ENCODE measurements at regions not wholly inside any gene's neighbourhood (a gene's known extent, or its start where the extent isn't known, plus 50 kb on each side); places are given as distances from the start of the nearest gene placed in this dataset.

GRCh38 chr5:8953016-8953415, 592.9 kb downstream of the SEMA5A start:
- Histone ChIP-seq H2BK20ac (ENCODE audit: low read length) (no peak overlapping the region), H2BK12ac (ENCODE audit: low read depth, low read length) (no peak overlapping the region), H3K14ac (ENCODE audit: insufficient read length) (no peak overlapping the region), H4K20me1 (replicated peaks in 1 of 2; ENCODE audit: control insufficient read depth in 1 of 2, insufficient read depth in 2 of 2, low read length in 2 of 2) (no peaks in the 10 kb centered on the region), H2AFZ (ENCODE audit: low read length) (no peak overlapping the region), H3K9me3 (ENCODE audit: insufficient read depth in 2 of 2, low read depth in 1 of 2, low read length in 1 of 2) (no peaks in the 10 kb centered on the region), H3K79me2 (ENCODE audit: control insufficient read depth in 1 of 2, insufficient read depth in 2 of 2, low read length in 2 of 2) (no peaks in the 10 kb centered on the region), H3K4me3 (ENCODE audit: extremely low read depth in 1 of 4, insufficient read depth in 2 of 4, low read depth in 3 of 4, low read length in 4 of 4) (no peak overlapping the region), H3K4me2 (ENCODE audit: insufficient read depth in 1 of 2, low read depth in 2 of 2, low read length in 2 of 2) (no peak overlapping the region), H3K56ac (replicated peaks; ENCODE audit: insufficient read length, low read depth, low read length) (no peak overlapping the region), H2BK15ac (ENCODE audit: low read length) (no peak overlapping the region), H4K5ac (ENCODE audit: insufficient read length, low read depth, low read length) (no peak overlapping the region), H3K18ac (ENCODE audit: extremely low read depth, low read length) (no peak overlapping the region), H3K4ac (replicated peaks; ENCODE audit: insufficient read length, low read depth, low read length) (no peak overlapping the region), H3K27ac (ENCODE audit: low read depth, low read length) (no peak overlapping the region), H3K23me2 (ENCODE audit: low read depth, low read length) (no peaks in the 10 kb centered on the region), H3K79me1 (ENCODE audit: low read depth, low read length) (no peaks in the 10 kb centered on the region), H4K91ac (replicated peaks; ENCODE audit: insufficient read length, low read length) (no peak overlapping the region), H2BK5ac (ENCODE audit: low read depth, low read length) (no peak overlapping the region), H3K4me1 (replicated peaks in 1 of 4; ENCODE audit: control insufficient read depth in 3 of 4, insufficient read depth in 4 of 4, low read length in 3 of 4) (no peaks in the 10 kb centered on the region), H3K23ac (ENCODE audit: insufficient read length) (no peak overlapping the region), H4K8ac (ENCODE audit: extremely low read depth, insufficient read depth, low read length) (no peak overlapping the region), H3K27me3 (replicated peaks in 1 of 4; ENCODE audit: control insufficient read depth in 3 of 4, extremely low read depth in 1 of 4, insufficient read depth in 3 of 4, low read length in 3 of 4) (no peaks in the 10 kb centered on the region), H3K9ac (replicated peaks in 1 of 4; ENCODE audit: extremely low read depth in 1 of 4, low read depth in 3 of 4, low read length in 3 of 4) (no peak overlapping the region), H3K36me3 (ENCODE audit: control insufficient read depth in 2 of 4, insufficient read depth in 4 of 4, low read length in 3 of 4) (no peaks in the 10 kb centered on the region), H2AK5ac (ENCODE audit: low read depth, low read length) (no peak overlapping the region), H2BK120ac (replicated peaks; ENCODE audit: low read depth, low read length) (no peak overlapping the region)
- DNase-seq (ENCODE audit: low read depth in 1 of 2, low spot score in 2 of 2), result no peak
- no peak for FAIRE-seq
- ChIA-PET POLR2A (ENCODE audit: partially characterized antibody) (no interaction called here), CTCF (ENCODE audit: partially characterized antibody) (interaction anchor here (0.7 to 1.2 kb wide), 2 partner anchors 76 to 1078 kb away, joined by 3 read pairs; no protein-coding TSS in a partner anchor)
- WGBS, 2 experiments (ENCODE audit: extremely low coverage in 1 of 2, insufficient coverage in 1 of 2, insufficient read length in 1 of 2, insufficient replicate concordance in 2 of 2, low coverage in 1 of 2, low lambda C conversion rate in 2 of 2, missing lambda C conversion rate in 1 of 2), result 81% methylated on average over 1 of the region's 1 CpG; no CpG with 5 or more reads in 1 of the 2 experiments
- TF ChIP-seq SP2 (IDR thresholded peaks at IDR 0.05; ENCODE audit: low read length), result no peak
- no peak for TF ChIP-seq SIN3A (conservative IDR thresholded peaks at IDR 0.05 in 1 of 2, IDR thresholded peaks at IDR 0.05 in 1 of 2; ENCODE audit: low read depth in 1 of 2, low read length in 2 of 2)
- TF ChIP-seq CBX8 (IDR thresholded peaks at IDR 0.05; ENCODE audit: borderline replicate concordance, low read depth, low read length), result no peak
- TF ChIP-seq GABPA (IDR thresholded peaks at IDR 0.05; ENCODE audit: borderline replicate concordance, insufficient read depth, low read length), result no peak
- no peak for TF ChIP-seq RBBP5 (IDR thresholded peaks at IDR 0.05; ENCODE audit: borderline replicate concordance, low read depth, low read length)
- TF ChIP-seq, protein P1, sequence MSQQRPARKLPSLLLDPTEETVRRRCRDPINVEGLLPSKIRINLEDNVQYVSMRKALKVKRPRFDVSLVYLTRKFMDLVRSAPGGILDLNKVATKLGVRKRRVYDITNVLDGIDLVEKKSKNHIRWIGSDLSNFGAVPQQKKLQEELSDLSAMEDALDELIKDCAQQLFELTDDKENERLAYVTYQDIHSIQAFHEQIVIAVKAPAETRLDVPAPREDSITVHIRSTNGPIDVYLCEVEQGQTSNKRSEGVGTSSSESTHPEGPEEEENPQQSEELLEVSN (IDR thresholded peaks at IDR 0.05), result no peak
- no peak for TF ChIP-seq SIRT6 (IDR thresholded peaks at IDR 0.05; ENCODE audit: low read length)
- TF ChIP-seq SP1 (IDR thresholded peaks at IDR 0.05; ENCODE audit: low read depth, low read length), result no peak
- no peak for TF ChIP-seq FOSL1 (IDR thresholded peaks at IDR 0.05; ENCODE audit: insufficient read depth, low read depth, low read length)
- no peak for TF ChIP-seq CBX5 (IDR thresholded peaks at IDR 0.05; ENCODE audit: low read depth, low read length)
- TF ChIP-seq CREB1 (IDR thresholded peaks at IDR 0.05), result no peak
- TF ChIP-seq ASH2L (IDR thresholded peaks at IDR 0.05; ENCODE audit: low read length), result no peak
- TF ChIP-seq MAFK (IDR thresholded peaks at IDR 0.05; ENCODE audit: low read depth, low read length), result no peak
- no peak for TF ChIP-seq ATF2 (IDR thresholded peaks at IDR 0.05; ENCODE audit: low read length)

All from H1 (cell line).